Spleen (tissue), 11 donors: ENCODE measurements at regions not wholly inside any gene's neighbourhood (a gene's known extent, or its start where the extent isn't known, plus 50 kb on each side); places are given as distances from the start of the nearest gene placed in this dataset.

Experiments
- DNase-seq: peaks from one replicate; pipeline ENCODE4 v3.0.0-alpha.2; 2020
- H3K27ac ChIP-seq, 8 donors: fragments of 200-600 bp; sonication (generic) in 7 of 8; 1 replicate in 4 of 8; 2 replicates in 4 of 8; pipeline versions ENCODE4 v1.5.0 to v1.8.0; 2016 to 2021; ENCODE audit warnings: inconsistent platforms in 4 of 8, mild to moderate bottlenecking in 4 of 8, moderate library complexity in 1 of 8
- H3K27me3 ChIP-seq, 7 donors: fragments of 200-600 bp; sonication (generic) in 6 of 7; replicated peaks in 1 of 7; 1 replicate in 4 of 7; 2 replicates in 3 of 7; pipeline versions ENCODE4 v1.5.0 to v1.8.0; 2016 to 2021; ENCODE audit warnings: inconsistent platforms in 3 of 7, mild to moderate bottlenecking in 1 of 7
- H3K36me3 ChIP-seq, 6 donors: fragments of 200-600 bp; sonication (generic) in 5 of 6; 1 replicate in 4 of 6; 2 replicates in 2 of 6; pipeline versions ENCODE4 v1.5.0 to v1.8.0; 2016 to 2021; ENCODE audit warnings: inconsistent platforms in 2 of 6
- H3K4me1 ChIP-seq, 6 donors: fragments of 200-600 bp; sonication (generic) in 5 of 6; 1 replicate in 3 of 6; 2 replicates in 3 of 6; pipeline versions ENCODE4 v1.5.0 to v1.8.0; 2016 to 2021; ENCODE audit warnings: inconsistent platforms in 3 of 6
- H3K4me3 ChIP-seq, 8 donors: fragments of 200-600 bp; sonication (generic) in 7 of 8; 1 replicate in 4 of 8; 2 replicates in 4 of 8; pipeline versions ENCODE4 v1.5.0 to v1.8.0; 2016 to 2021; ENCODE audit warnings: inconsistent platforms in 4 of 8, mild to moderate bottlenecking in 4 of 8, moderate library complexity in 2 of 8
- H3K9me3 ChIP-seq, 8 donors: fragments of 200-600 bp; sonication (generic) in 7 of 8; 1 replicate in 4 of 8; 2 replicates in 4 of 8; pipeline versions ENCODE4 v1.5.0 to v1.8.0; 2016 to 2021; ENCODE audit warnings: inconsistent platforms in 4 of 8
- CTCF ChIP-seq, 11 experiments: fragments of 200-600 bp in 7 of 11; fragments of 450-650 bp in 4 of 11; sonication (generic) in 4 of 11; IDR thresholded peaks in 8 of 11; conservative IDR thresholded peaks in 3 of 11; 1 replicate in 7 of 11; 2 replicates in 4 of 11; pipeline versions ENCODE4 v1.4.0 to v1.8.0; 2016 to 2021; ENCODE audit warnings: antibody characterized with exemption in 11 of 11, inconsistent platforms in 4 of 11, mild to moderate bottlenecking in 1 of 11
- POLR2A ChIP-seq, 3 donors: fragments of 450-650 bp; IDR thresholded peaks; one replicate each; pipeline ENCODE4 v1.5.1; 2017; ENCODE audit warnings: antibody characterized with exemption in 3 of 3, mild to moderate bottlenecking in 1 of 3
- POLR2AphosphoS5 ChIP-seq, 3 donors: sonication (generic); formaldehyde crosslinking; IDR thresholded peaks; one replicate each; pipeline ENCODE4 v1.5.1; 2017; ENCODE audit warnings: antibody characterized with exemption in 3 of 3
- WGBS, 5 donors: extraction: QIAGEN DNeasy Blood & Tissue Kit in 3 of 5; methylation state at CpG; one replicate each; pipeline versions ENCODE4 v1.1.5 to v1.1.7; 2013 to 2018; 5-methylcytosine and 5-hydroxymethylcytosine counted together
- intact Hi-C: fragments of 100-400 bp; cut with DNase I; formaldehyde crosslinking; loops from one replicate; pipeline ENCODE4 v1.15.0; 2023; ENCODE audit warnings: low total_unique reads
- donor health status: healthy with polysubstance abuse.
- donor health status: DM: no; HTN: no; CAD: no; lungs with moderate emphysema.
- donor health status: DM: no; HTN: no; CAD: no.
- donor health status: Bipolar disorder and iron deficiency.
- donor health status: healthy.
- donor health status: DM: no; HTN: no; CAD: no.
- donor health status: DM: yes; HTN: yes; CAD: no.

- Histone ChIP-seq H3K36me3 (no peaks in the 10 kb centered on the region), H3K9me3 (no peaks in the 10 kb centered on the region), H3K4me1 (no peaks in the 10 kb centered on the region), H3K27me3 (peaks cover 0 to 44% (median 0%) of the 10 kb centered on the region in 7 donors), H3K4me3 (no peak overlapping the region), H3K27ac (no peak overlapping the region)
- TF ChIP-seq CTCF (IDR thresholded peaks at IDR 0.05 in 8 of 11, conservative IDR thresholded peaks at IDR 0.05 in 3 of 11): no peak
- TF ChIP-seq POLR2A (IDR thresholded peaks at IDR 0.05): no peak
- no peak for TF ChIP-seq POLR2AphosphoS5 (IDR thresholded peaks at IDR 0.05)
- DNase-seq: no peak
- intact Hi-C loops: no loop called here
- 75 to 89% (median 83%) methylated on average over 2 of the region's 2 CpGs for WGBS, 5 donors
Observed at GRCh38 chr16:54579106-54579728, 292.6 kb upstream of the IRX3 start.

- no peak for TF ChIP-seq CTCF (IDR thresholded peaks at IDR 0.05 in 8 of 11, conservative IDR thresholded peaks at IDR 0.05 in 3 of 11)
- TF ChIP-seq POLR2A (IDR thresholded peaks at IDR 0.05): no peak
- no peak for TF ChIP-seq POLR2AphosphoS5 (IDR thresholded peaks at IDR 0.05)
- H3K4me3 ChIP-seq: no peak overlapping the region
- intact Hi-C loops: no loop called here
- WGBS, 5 donors: 22 to 31% (median 28%) methylated on average over 11 to 15 of the region's 15 CpGs
- no peaks in the 10 kb centered on the region for H3K36me3 ChIP-seq
- H3K27me3 ChIP-seq: peaks cover 0 to 44% (median 0%) of the 10 kb centered on the region in 7 donors
- no peaks in the 10 kb centered on the region for H3K4me1 ChIP-seq
- no peaks in the 10 kb centered on the region for H3K9me3 ChIP-seq
- H3K27ac ChIP-seq: no peak overlapping the region
- DNase-seq: no peak
Observed at GRCh38 chr16:54577651-54578128, 291.1 kb upstream of the IRX3 start.

- intact Hi-C loops: no loop called here
- Histone ChIP-seq H3K27me3 (peaks cover 0 to 44% (median 0%) of the 10 kb centered on the region in 7 donors), H3K27ac (no peak overlapping the region), H3K4me1 (no peaks in the 10 kb centered on the region), H3K9me3 (no peaks in the 10 kb centered on the region), H3K36me3 (no peaks in the 10 kb centered on the region), H3K4me3 (no peak overlapping the region)
- DNase-seq: no peak
- no peak for TF ChIP-seq POLR2AphosphoS5 (IDR thresholded peaks at IDR 0.05)
- TF ChIP-seq POLR2A (IDR thresholded peaks at IDR 0.05): no peak
- no peak for TF ChIP-seq CTCF (IDR thresholded peaks at IDR 0.05 in 8 of 11, conservative IDR thresholded peaks at IDR 0.05 in 3 of 11)
- 62 to 73% (median 70%) methylated on average over 4 of the region's 4 CpGs for WGBS, 5 donors
Observed at GRCh38 chr16:54576785-54577184, 290.2 kb upstream of the IRX3 start.

- Histone ChIP-seq H3K36me3 (no peaks in the 10 kb centered on the region), H3K27ac (no peak overlapping the region), H3K9me3 (no peaks in the 10 kb centered on the region), H3K27me3 (no peaks in the 10 kb centered on the region), H3K4me3 (no peak overlapping the region), H3K4me1 (no peaks in the 10 kb centered on the region)
- no peak for DNase-seq
- WGBS, 5 donors: 67 to 81% (median 73%) methylated on average over 8 to 9 of the region's 9 CpGs
- TF ChIP-seq CTCF (IDR thresholded peaks at IDR 0.05 in 8 of 11, conservative IDR thresholded peaks at IDR 0.05 in 3 of 11) (no peak), POLR2A (IDR thresholded peaks at IDR 0.05) (no peak), POLR2AphosphoS5 (IDR thresholded peaks at IDR 0.05) (no peak)
- intact Hi-C loops: no loop called here
Observed at GRCh38 chr16:54568906-54569807, 282.6 kb upstream of the IRX3 start.
